Colonic mucosa (tissue), 4 donors: ENCODE measurements at regions not wholly inside any gene's neighbourhood (a gene's known extent, or its start where the extent isn't known, plus 50 kb on each side); places are given as distances from the start of the nearest gene placed in this dataset.

Experiments
- DNase-seq: peaks from one replicate; pipeline ENCODE4 v3.0.0-alpha.2; 2020
- H3K27ac ChIP-seq: fragments of 200-600 bp; one replicate; pipeline ENCODE4 v1.8.0; 2021
- H3K27me3 ChIP-seq: fragments of 200-600 bp; one replicate; pipeline ENCODE4 v1.8.0; 2021
- H3K36me3 ChIP-seq: fragments of 200-600 bp; one replicate; pipeline ENCODE4 v1.8.0; 2021
- H3K4me1 ChIP-seq: fragments of 200-600 bp; one replicate; pipeline ENCODE4 v1.8.0; 2021; ENCODE audit warnings: mild to moderate bottlenecking
- H3K4me3 ChIP-seq: fragments of 200-600 bp; one replicate; pipeline ENCODE4 v1.8.0; 2021
- H3K9ac ChIP-seq, 2 donors: one replicate each; pipeline ENCODE4 v1.7.0; 2013; ENCODE audit warnings: control low read depth in 2 of 2, low read depth in 2 of 2, low read length in 2 of 2
- H3K9me3 ChIP-seq: fragments of 200-600 bp; one replicate; pipeline ENCODE4 v1.8.0; 2021
- intact Hi-C: fragments of 100-400 bp; cut with DNase I; formaldehyde crosslinking; loops from one replicate; pipeline ENCODE4 v1.14.1; 2022
- TF ChIP-seq, protein P1 (sequence below): fragments of 200-600 bp; IDR thresholded peaks from one replicate; pipeline ENCODE4 v1.8.0; 2022; ENCODE audit warnings: antibody characterized with exemption, mild to moderate bottlenecking
- donor health status: healthy.
- donor health status: DM: no; HTN: no; CAD: no.
- donor health status: DM: no; HTN: no; CAD: no.

GRCh38 chr10:10609379-10609955, 408.2 kb upstream of the CELF2 start:
- Histone ChIP-seq H3K9me3 (no peaks in the 10 kb centered on the region), H3K27me3 (no peaks in the 10 kb centered on the region), H3K4me3 (no peak overlapping the region), H3K9ac (no peak overlapping the region), H3K4me1 (no peaks in the 10 kb centered on the region), H3K36me3 (no peaks in the 10 kb centered on the region), H3K27ac (no peak overlapping the region)
- intact Hi-C loops: no loop called here
- TF ChIP-seq, protein P1, sequence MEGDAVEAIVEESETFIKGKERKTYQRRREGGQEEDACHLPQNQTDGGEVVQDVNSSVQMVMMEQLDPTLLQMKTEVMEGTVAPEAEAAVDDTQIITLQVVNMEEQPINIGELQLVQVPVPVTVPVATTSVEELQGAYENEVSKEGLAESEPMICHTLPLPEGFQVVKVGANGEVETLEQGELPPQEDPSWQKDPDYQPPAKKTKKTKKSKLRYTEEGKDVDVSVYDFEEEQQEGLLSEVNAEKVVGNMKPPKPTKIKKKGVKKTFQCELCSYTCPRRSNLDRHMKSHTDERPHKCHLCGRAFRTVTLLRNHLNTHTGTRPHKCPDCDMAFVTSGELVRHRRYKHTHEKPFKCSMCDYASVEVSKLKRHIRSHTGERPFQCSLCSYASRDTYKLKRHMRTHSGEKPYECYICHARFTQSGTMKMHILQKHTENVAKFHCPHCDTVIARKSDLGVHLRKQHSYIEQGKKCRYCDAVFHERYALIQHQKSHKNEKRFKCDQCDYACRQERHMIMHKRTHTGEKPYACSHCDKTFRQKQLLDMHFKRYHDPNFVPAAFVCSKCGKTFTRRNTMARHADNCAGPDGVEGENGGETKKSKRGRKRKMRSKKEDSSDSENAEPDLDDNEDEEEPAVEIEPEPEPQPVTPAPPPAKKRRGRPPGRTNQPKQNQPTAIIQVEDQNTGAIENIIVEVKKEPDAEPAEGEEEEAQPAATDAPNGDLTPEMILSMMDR: no peak
- DNase-seq: no peak

GRCh38 chr10:10610171-10610570, 407.5 kb upstream of the CELF2 start:
- Histone ChIP-seq H3K27ac (no peak overlapping the region), H3K36me3 (no peaks in the 10 kb centered on the region), H3K4me1 (no peaks in the 10 kb centered on the region), H3K9me3 (no peaks in the 10 kb centered on the region), H3K27me3 (no peaks in the 10 kb centered on the region), H3K9ac (no peak overlapping the region), H3K4me3 (no peak overlapping the region)
- intact Hi-C loops: no loop called here
- DNase-seq: no peak
- TF ChIP-seq, protein P1: no peak

DNA sequence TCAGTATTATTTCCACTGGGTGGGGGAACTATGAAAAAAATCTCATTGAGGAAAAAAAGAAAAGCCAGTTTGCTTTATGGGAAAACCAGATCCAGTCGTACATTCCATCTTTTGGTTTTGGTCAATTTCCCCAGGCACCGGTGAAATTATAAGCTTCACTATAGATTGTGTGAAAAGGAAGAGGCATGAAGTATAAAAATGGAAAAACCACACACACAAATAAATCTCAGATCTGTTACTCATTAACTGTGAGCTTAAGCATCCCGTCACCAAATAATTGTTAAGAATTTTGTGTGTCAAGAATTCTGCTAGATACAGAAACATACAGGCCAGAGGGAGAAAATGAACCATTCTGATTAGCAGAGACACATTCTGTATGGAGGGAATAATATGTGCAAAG, 405.5 kb upstream of the CELF2 start:
- intact Hi-C loops: no loop called here
- no peaks in the 10 kb centered on the region for H3K36me3 ChIP-seq
- H3K9ac ChIP-seq: no peak overlapping the region
- TF ChIP-seq, protein P1: no peak
- no peaks in the 10 kb centered on the region for H3K9me3 ChIP-seq
- H3K4me3 ChIP-seq: no peak overlapping the region
- no peak overlapping the region for H3K27ac ChIP-seq
- H3K27me3 ChIP-seq: no peaks in the 10 kb centered on the region
- no peak for DNase-seq
- H3K4me1 ChIP-seq: no peaks in the 10 kb centered on the region

- Histone ChIP-seq H3K27ac (no peak overlapping the region), H3K9ac (no peak overlapping the region), H3K27me3 (no peaks in the 10 kb centered on the region), H3K4me3 (no peak overlapping the region), H3K4me1 (no peaks in the 10 kb centered on the region), H3K9me3 (no peaks in the 10 kb centered on the region), H3K36me3 (no peaks in the 10 kb centered on the region)
- TF ChIP-seq, protein P1: no peak
- intact Hi-C loops: no loop called here
- DNase-seq: no peak
Measured at GRCh38 chr10:10613656-10614244, 403.9 kb upstream of the CELF2 start.

DNA sequence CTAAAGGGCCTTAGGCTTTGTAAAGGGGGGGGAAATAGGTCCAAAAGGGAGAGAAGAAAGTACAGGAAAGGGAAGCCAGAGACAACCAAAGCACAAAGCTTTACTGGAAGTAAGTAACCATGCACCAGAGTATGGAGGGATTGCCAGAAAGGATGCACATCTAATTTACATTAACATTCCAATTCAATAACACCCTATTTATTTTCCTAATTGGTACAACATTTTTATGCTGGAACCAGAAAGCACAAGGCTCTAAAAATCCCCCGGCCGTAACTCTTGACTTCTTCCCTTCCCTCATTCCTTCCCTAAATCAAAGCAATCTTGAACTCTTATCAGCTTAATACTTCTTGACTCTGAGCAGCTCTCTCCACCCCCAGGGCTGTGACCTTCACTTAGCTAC, 400.0 kb upstream of the CELF2 start:
- H3K4me3 ChIP-seq: no peak overlapping the region
- H3K4me1 ChIP-seq: no peaks in the 10 kb centered on the region
- no peaks in the 10 kb centered on the region for H3K9me3 ChIP-seq
- DNase-seq: no peak
- intact Hi-C loops: no loop called here
- no peak overlapping the region for H3K27ac ChIP-seq
- no peaks in the 10 kb centered on the region for H3K27me3 ChIP-seq
- no peak overlapping the region for H3K9ac ChIP-seq
- TF ChIP-seq, protein P1: no peak
- H3K36me3 ChIP-seq: no peaks in the 10 kb centered on the region
